ENCODE measurements at regions not wholly inside any gene's neighbourhood (a gene's known extent, or its start where the extent isn't known, plus 50 kb on each side); places are given as distances from the start of the nearest gene placed in this dataset.
A peak's percentile ranks its signal among the peaks of the same experiment; 100 is the strongest.

GRCh38 chr7:116310141-116310540, 99.8 kb downstream of the TES start:
- DNase-seq = no peak

DNA sequence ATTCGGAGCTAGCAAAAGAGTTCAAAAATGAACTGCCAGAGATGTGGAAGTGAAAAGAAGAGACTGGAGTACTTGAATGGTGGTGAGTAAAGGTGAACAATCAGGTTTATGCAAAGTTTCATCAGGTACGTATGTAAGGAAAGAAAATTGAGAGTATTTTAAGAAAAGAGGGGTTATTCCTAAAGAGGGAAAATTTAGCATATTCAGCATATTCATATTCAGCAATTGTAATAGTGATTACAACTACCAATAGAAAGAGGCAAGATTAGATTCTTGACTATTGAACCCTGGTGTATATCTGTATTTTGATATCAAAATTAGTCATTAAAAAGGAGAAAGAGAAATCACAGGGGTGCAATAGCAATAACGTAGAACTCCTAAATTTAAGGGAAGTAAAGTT, 100.9 kb downstream of the TES start:
- no peak for DNase-seq

- no peak for DNase-seq
Observed at GRCh38 chr7:116311816-116312471, 101.6 kb downstream of the TES start.

- no peak for DNase-seq
Observed at GRCh38 chr7:116315293-116315692, 105.0 kb downstream of the TES start.

- no peak for DNase-seq
Observed at GRCh38 chr7:116315803-116316202, 105.5 kb downstream of the TES start.

DNA sequence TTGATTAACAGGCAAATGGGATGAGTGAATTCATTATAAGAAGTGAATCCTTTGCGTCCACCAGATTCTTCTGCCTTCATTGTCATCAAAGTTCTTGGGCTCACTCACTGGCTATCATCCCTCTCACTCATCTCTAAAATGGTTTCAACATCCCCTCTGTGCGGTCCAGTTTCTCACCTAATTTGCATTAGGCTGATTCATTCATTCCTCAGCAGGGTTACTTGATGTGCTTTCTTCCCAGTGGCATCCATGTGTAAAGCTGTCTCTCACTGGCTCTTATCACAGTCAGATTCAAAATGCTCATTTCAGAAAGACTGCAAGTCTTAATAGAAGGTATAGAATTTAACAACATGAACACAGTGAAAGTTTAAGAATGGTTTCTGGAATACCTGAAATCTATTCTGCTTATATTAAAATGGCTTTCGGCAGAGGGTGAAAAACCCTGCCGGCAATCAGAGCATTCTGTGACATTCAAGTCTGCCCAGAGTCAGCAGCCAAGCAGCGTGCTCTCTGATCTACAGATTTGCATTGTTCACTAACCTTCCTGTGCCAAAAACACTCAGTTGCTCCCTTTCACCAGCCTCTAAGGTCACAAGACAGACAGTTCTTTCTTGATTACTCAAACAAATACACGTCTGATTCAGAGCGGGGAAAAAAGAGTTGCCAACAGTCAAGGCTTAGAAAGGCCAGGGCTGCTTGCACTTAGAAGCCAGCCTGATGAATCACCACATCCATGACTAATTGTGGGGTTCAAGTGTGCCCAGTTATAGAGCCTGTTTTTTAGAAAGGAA, 106.7 kb downstream of the TES start:
- DNase-seq = no peak

DNA sequence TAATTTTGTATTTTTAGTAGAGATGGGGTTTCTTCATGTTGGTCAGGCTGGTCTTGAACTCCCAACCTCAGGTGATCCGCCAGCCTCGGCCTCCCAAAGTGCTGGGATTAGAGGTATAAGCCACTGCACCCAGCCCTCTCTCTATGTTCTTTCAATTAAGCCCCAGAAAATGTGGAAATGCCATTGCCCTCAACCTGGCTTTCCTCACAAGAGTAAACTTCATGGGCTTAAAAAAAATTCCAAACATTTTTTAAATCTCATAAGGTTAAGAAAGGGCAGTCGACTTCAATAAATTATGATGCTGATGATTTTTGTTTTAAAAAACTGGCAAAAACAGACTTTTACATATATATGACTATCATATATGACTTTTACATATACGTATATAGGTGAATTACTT, 107.6 kb downstream of the TES start:
- no peak for DNase-seq

DNA sequence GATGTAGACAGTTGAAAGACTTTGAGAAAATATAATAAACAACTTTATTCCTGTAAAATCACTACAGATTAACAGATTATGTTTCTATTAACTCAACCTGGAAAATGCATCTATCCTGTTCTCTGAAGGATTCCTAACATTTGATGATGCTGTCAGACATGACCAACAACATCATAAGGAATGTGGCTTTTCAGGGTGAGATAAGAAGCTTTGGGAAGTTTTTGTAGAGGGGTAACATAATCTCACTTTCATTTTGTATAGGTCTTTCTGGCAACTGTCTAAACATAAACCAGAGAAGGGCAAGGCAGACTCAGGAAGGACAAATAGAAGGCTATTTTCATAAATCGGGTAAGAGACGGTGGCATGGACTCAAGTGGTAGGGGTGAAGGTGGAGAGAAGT, 112.2 kb downstream of the TES start:
- no peak for DNase-seq

GRCh38 chr7:116324582-116324981, 114.2 kb downstream of the TES start:
- peak; percentile 8 for DNase-seq

GRCh38 chr7:116325517-116325916, 115.2 kb downstream of the TES start:
- no peak for DNase-seq

GRCh38 chr7:116327135-116327534, 116.8 kb downstream of the TES start:
- no peak for DNase-seq

DNA sequence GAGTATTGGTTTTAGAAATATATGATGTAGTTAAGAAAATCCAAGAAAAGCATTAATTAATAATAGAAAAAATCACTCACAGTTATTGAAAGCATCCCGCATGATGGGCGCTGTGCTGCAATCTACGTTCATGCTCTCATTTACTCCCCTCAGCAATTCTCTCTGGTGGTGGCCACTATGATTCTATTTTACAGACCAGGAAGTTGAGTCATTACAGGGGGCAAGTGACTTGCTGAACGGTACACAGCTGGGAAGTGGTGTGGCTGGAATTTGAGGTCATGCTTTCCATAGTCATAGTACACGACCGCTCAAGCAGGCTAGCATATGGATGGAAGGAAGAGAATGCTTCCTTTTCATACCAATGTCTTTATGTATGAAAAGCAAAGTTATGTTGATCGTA, 117.4 kb downstream of the TES start:
- no peak for DNase-seq

GRCh38 chr7:116328161-116328560, 117.8 kb downstream of the TES start:
- DNase-seq = no peak

- DNase-seq = no peak
Observed at GRCh38 chr7:116329686-116330503, 119.6 kb downstream of the TES start.

GRCh38 chr7:116331020-116331419, 120.7 kb downstream of the TES start:
- DNase-seq = no peak

GRCh38 chr7:116332766-116333165, 122.4 kb downstream of the TES start:
- DNase-seq = no peak

DNA sequence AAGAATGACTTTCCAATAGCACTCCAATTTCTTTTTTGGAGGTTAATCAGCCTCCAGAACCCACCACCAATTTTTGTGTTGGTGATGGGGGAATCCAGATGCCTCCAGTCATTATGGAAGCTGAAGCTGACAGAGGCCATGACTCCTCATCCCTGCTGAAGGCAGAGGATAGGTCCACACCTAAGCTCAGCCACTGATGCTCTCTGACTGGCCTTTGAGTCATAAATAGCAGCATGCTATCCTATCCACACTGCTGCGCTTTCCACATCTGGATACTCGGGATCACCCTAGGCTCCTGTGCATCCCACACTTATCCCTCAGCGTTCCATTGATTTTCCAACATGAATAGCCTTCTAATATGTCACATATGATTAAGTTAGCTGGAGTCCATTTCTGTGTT, 124.2 kb downstream of the TES start:
- DNase-seq = no peak

DNA sequence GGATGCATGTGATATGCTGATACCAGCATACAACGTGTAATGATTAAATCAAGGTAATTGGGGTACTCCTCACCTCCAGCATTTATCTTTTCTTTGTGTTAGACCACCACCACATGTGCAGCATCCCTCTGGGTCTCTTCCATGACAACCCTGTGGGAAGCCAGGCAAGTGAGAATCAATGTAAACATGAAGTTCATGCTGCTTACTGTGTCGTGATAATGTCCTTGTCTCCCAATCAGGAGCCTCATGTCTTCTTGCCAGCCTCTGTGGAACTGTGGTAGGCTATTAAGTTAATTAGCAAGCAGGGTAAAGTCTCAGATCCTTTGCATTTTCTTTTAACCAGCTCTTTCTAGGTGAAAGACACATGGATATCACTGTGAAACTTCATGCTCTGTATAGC, 126.7 kb downstream of the TES start:
- no peak for DNase-seq

DNA sequence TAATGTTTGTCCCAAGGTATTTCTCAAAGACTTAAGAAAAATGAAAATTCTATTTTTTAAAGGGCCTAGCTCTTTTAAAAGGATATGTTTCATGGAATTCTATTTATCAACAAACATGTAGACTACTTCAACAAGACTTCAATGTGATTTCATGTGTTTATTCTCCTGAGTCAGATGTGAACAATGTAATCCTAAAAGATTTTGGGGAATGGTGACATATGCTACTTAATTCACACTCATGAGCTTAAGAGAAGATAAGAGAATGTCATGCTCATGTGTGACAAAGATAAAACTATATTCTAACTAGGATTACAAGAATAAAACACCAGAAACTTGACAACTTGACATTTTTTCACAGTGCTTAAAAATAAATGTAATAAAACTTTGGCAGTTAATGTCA, 127.5 kb downstream of the TES start:
- peak; percentile 40 for DNase-seq

- peak; percentile 70 for DNase-seq
Observed at GRCh38 chr7:116339564-116339963, 129.2 kb downstream of the TES start.

- no peak for DNase-seq
Observed at GRCh38 chr7:116340201-116340847, 130.0 kb downstream of the TES start.

GRCh38 chr7:116340943-116341907, 130.9 kb downstream of the TES start:
- peak; percentile 50 for DNase-seq

Measured in hematopoietic multipotent progenitor cell treated with erythropoietin and hydrocortisone succinate and interleukin-3 and kit ligand, for 4 days (in vitro differentiated cells).